HG03095 (cell line): ENCODE measurements at regions not wholly inside any gene's neighbourhood (a gene's known extent, or its start where the extent isn't known, plus 50 kb on each side); places are given as distances from the start of the nearest gene placed in this dataset.
"Not testable (repeated sequence)": the region's sequence is repeated elsewhere in the genome, so short reads cannot be mapped to it uniquely, and the experiment has no call there.

Experiments used
- ATAC-seq: cut with Tn5 transposase; IDR thresholded peaks from one replicate; pipeline ENCODE4 v1.9.1; 2021; ENCODE audit warnings: moderate library complexity; ENCODE audit not compliant: unreplicated experiment

- no peak for ATAC-seq
These were observed 404.9 kb downstream of the TMEM182 start for GRCh38 chr2:103166456-103167324.

GRCh38 chr2:103167599-103167998 is 405.8 kb downstream of the TMEM182 start:
- no peak for ATAC-seq

- ATAC-seq: no peak
These were observed 408.0 kb downstream of the TMEM182 start for GRCh38 chr2:103169861-103170260.

- ATAC-seq: no peak
These were observed 411.0 kb downstream of the TMEM182 start for GRCh38 chr2:103172821-103173220.

- ATAC-seq: no peak
These were observed 412.9 kb downstream of the TMEM182 start for GRCh38 chr2:103174711-103175110.

GRCh38 chr2:103176294-103176915 is 414.6 kb downstream of the TMEM182 start:
- no peak for ATAC-seq

GRCh38 chr2:103179798-103180197 is 418.0 kb downstream of the TMEM182 start:
- ATAC-seq: no peak

GRCh38 chr2:103183061-103183460 is 421.2 kb downstream of the TMEM182 start:
- ATAC-seq: no peak

- ATAC-seq: no peak
These were observed 435.0 kb downstream of the TMEM182 start for GRCh38 chr2:103196802-103197201.

GRCh38 chr2:103200774-103201173 is 438.9 kb downstream of the TMEM182 start:
- ATAC-seq: not testable (repeated sequence)

GRCh38 chr2:103208916-103209315 is 447.1 kb downstream of the TMEM182 start:
- ATAC-seq: no peak

- no peak for ATAC-seq
These were observed 451.3 kb downstream of the TMEM182 start for GRCh38 chr2:103213028-103213542.

GRCh38 chr2:103218516-103218915 is 456.7 kb downstream of the TMEM182 start:
- ATAC-seq: no peak

- ATAC-seq: no peak
These were observed 457.6 kb downstream of the TMEM182 start for GRCh38 chr2:103219398-103219797.

GRCh38 chr2:103222969-103223368 is 461.1 kb downstream of the TMEM182 start:
- no peak for ATAC-seq

GRCh38 chr2:103230796-103231195 is 469.0 kb downstream of the TMEM182 start:
- ATAC-seq: no peak

- no peak for ATAC-seq
These were observed 471.0 kb downstream of the TMEM182 start for GRCh38 chr2:103232865-103233264.

- no peak for ATAC-seq
These were observed 471.9 kb downstream of the TMEM182 start for GRCh38 chr2:103233691-103234090.

GRCh38 chr2:103235283-103235682 is 473.5 kb downstream of the TMEM182 start:
- ATAC-seq: no peak

- ATAC-seq: no peak
These were observed 487.6 kb downstream of the TMEM182 start for GRCh38 chr2:103249462-103249861.

GRCh38 chr2:103252781-103253180 is 490.9 kb downstream of the TMEM182 start:
- ATAC-seq: no peak

GRCh38 chr2:103254611-103255010 is 492.8 kb downstream of the TMEM182 start:
- no peak for ATAC-seq
